SK-N-MC (cell line): ENCODE measurements at regions not wholly inside any gene's neighbourhood (a gene's known extent, or its start where the extent isn't known, plus 50 kb on each side); places are given as distances from the start of the nearest gene placed in this dataset.

ENCODE experiments used
- DNase-seq: peaks from one replicate; pipeline ENCODE4 v3.0.0-alpha.2; 2011; ENCODE audit warnings: low read depth, low spot score
- H3K27ac ChIP-seq: fragments of 200-600 bp; sonication (generic); 2 replicates; pipeline ENCODE4 v1.5.1; 2016; ENCODE audit warnings: mixed run types
- H3K36me3 ChIP-seq: fragments of 200-600 bp; sonication (generic); 2 replicates; pipeline ENCODE4 v1.6.1; 2017; ENCODE audit warnings: antibody characterized with exemption, low read length, mixed read lengths; ENCODE audit not compliant: insufficient read depth
- H3K4me3 ChIP-seq: fragments of 200-600 bp; sonication (generic); 2 replicates; pipeline ENCODE4 v1.5.1; 2016
- H3K9ac ChIP-seq: fragments of 200-600 bp; sonication (generic); 2 replicates; pipeline ENCODE4 v1.8.0; 2017; ENCODE audit warnings: mixed run types, mixed read lengths; ENCODE audit not compliant: insufficient read length
- H3K9me3 ChIP-seq: fragments of 200-600 bp; sonication (generic); 2 replicates; pipeline ENCODE4 v1.6.1; 2017; ENCODE audit warnings: low read depth, mild to moderate bottlenecking, antibody characterized with exemption, low read length, moderate library complexity, mixed read lengths
- EZH2 ChIP-seq: fragments of 200-600 bp; sonication (generic); IDR thresholded peaks from one replicate; pipeline ENCODE4 v1.6.1; 2017; ENCODE audit warnings: antibody characterized with exemption
- FOXP2 ChIP-seq: optimal IDR thresholded peaks from 2 replicates; pipeline ENCODE3; 2011; ENCODE audit warnings: mild to moderate bottlenecking, moderate library complexity; ENCODE audit not compliant: insufficient read depth; ENCODE audit errors: extremely low read length, control extremely low read depth
- POLR2AphosphoS5 ChIP-seq: IDR thresholded peaks from 2 replicates; pipeline ENCODE4 v1.6.1; 2012; ENCODE audit warnings: mild to moderate bottlenecking, low read depth, low read length, borderline replicate concordance

DNA sequence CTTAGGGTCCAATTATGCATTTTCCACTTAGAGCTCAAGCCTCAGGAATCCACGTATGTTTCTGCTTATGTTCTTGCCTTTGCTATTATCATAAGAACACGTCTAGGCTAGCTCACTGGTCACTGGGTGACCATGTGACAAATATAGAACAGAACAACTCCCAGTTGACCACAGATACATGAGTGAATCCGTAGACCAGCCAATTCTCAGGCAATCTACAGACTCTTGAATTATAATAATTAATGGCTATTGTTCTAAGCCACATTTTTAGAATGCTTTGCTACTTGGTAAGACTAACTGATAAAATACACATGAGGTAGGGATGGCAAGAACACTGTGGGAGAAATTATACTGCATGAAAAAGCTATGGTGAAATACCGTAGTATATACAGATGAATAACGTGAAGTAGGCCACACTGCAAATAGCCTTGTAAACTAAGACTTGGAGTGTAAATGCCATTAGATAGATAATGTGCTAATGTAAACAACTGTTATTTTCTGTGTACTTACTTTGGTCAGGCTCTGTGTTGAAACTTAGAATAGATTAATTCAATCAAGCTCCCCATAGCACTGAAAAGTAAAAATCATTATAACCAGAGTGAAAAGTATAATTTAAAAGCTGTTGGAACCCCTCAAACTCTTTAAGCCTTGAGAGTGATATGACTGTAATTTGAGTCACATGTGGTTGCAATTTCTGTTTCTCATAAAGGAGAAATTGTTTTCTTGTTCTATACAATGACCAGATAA, 366.2 kb upstream of the CCDC179 start:
- Histone ChIP-seq H3K9ac (no peak overlapping the region), H3K36me3 (no peaks in the 10 kb centered on the region), H3K27ac (no peak overlapping the region), H3K4me3 (no peak overlapping the region), H3K9me3 (no peaks in the 10 kb centered on the region)
- no peak for TF ChIP-seq POLR2AphosphoS5
- no peak for TF ChIP-seq EZH2
- no peak for TF ChIP-seq FOXP2
- DNase-seq = no peak

DNA sequence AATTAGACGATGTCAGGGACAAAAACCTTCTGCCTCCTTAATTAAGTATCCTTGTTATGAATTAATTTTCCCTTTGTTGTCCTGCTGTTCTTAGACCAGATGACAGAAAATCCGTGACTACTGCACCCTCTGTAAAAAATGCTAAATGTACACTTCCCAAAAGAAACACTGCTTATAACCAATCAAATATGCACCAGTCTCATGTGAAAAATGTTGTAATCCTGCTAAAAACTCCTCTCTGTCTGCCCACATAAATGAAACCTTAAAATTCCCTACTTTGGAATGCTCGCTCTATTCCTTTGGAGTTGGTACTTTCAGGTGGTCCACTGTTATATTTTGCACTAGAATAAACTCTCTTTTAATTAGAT, 366.8 kb upstream of the CCDC179 start:
- no peak overlapping the region for H3K4me3 ChIP-seq
- TF ChIP-seq POLR2AphosphoS5 (no peak), FOXP2 (no peak), EZH2 (no peak)
- no peak for DNase-seq

GRCh38 chr11:23232652-23233051, 372.4 kb upstream of the CCDC179 start:
- Histone ChIP-seq H3K9me3 (no peaks in the 10 kb centered on the region), H3K27ac (no peak overlapping the region), H3K9ac (no peak overlapping the region), H3K4me3 (no peak overlapping the region), H3K36me3 (no peaks in the 10 kb centered on the region)
- TF ChIP-seq FOXP2 (no peak), POLR2AphosphoS5 (no peak), EZH2 (no peak)
- DNase-seq = no peak

More for the DNA sequence above, 366.8 kb upstream of the CCDC179 start:
- H3K9me3 ChIP-seq = no peaks in the 10 kb centered on the region
- H3K9ac ChIP-seq = no peak overlapping the region
- H3K36me3 ChIP-seq = no peaks in the 10 kb centered on the region
- H3K27ac ChIP-seq = no peak overlapping the region

DNA sequence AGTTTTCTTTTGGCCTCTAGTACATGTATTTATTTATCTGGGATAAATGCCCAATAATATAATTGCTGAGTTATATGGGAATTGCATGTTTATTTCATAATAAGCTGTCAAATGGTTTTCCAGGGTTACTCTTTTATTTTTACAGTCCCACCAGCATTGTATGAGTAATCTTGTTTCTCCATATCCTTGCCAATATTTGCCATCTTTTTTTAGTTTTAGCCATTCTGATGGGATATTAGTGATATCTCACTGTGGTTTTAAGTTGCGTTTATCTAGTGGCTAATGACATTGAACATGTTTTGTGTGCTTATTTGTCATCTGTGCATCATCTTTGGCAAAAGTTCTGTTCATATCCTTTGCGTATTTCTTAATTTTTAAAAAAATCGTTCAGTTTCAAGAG, 372.8 kb upstream of the CCDC179 start:
- Histone ChIP-seq H3K4me3 (no peak overlapping the region), H3K27ac (no peak overlapping the region), H3K36me3 (no peaks in the 10 kb centered on the region), H3K9me3 (no peaks in the 10 kb centered on the region), H3K9ac (no peak overlapping the region)
- no peak for TF ChIP-seq POLR2AphosphoS5
- TF ChIP-seq FOXP2 = no peak
- TF ChIP-seq EZH2 = no peak
- no peak for DNase-seq

DNA sequence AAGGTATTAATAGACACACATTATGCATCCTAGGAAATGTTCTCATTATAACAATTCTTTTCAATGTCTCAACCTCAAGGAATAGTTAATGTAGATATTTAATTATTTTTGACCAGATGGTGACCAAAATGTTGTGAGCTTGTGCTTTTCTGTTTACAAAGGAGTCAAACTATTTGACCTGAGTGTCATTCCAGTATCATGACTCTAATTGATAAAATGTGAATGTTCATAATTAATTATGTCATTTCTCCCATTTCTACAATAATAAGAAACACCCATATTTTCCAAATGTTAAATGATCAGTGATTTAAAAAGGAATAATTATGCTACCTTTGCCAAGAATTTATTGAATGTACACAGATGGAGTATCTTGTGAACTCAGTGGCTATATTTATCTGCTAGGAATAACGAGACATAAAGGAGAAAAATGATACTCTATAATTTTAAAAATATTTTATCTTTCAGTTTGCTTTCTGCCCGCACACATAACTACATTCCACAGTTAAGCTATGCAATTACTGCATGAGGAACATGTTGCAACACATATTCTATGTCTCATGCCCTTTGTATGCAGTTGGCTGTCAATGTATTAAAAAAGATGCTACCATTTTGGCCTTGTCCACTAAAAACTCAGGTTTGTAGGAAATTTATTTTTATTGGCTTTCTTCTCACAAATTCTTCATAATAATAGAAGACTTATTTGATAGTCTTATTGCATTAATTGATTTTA, 376.7 kb upstream of the CCDC179 start:
- DNase-seq = no peak
- TF ChIP-seq FOXP2 (no peak), EZH2 (no peak), POLR2AphosphoS5 (no peak)
- no peak overlapping the region for H3K9ac ChIP-seq
- no peak overlapping the region for H3K4me3 ChIP-seq
- H3K27ac ChIP-seq = no peak overlapping the region
- no peaks in the 10 kb centered on the region for H3K9me3 ChIP-seq
- H3K36me3 ChIP-seq = no peaks in the 10 kb centered on the region

DNA sequence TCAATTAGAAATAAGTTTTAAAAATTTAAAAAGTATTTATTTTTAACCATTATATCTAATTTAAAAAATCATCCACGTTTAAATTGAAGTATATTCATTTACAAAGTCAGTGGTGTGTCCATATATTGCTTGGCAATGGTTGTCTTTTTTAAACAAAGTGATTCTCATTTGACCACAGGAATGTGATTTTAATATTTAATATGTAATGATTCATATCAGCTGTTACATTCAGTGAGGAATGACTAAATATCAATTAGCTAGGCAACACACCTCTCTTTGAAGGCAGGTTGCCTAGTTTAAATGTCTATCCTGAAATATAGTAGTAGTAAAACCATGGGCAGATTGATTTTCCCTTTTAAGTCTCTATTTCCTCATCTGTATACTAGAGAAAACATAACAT, 392.2 kb upstream of the CCDC179 start:
- H3K27ac ChIP-seq = no peak overlapping the region
- no peaks in the 10 kb centered on the region for H3K9me3 ChIP-seq
- no peak for TF ChIP-seq FOXP2
- no peak for TF ChIP-seq POLR2AphosphoS5
- no peak for TF ChIP-seq EZH2
- no peak for DNase-seq
- no peaks in the 10 kb centered on the region for H3K36me3 ChIP-seq
- no peak overlapping the region for H3K4me3 ChIP-seq
- H3K9ac ChIP-seq = no peak overlapping the region

DNA sequence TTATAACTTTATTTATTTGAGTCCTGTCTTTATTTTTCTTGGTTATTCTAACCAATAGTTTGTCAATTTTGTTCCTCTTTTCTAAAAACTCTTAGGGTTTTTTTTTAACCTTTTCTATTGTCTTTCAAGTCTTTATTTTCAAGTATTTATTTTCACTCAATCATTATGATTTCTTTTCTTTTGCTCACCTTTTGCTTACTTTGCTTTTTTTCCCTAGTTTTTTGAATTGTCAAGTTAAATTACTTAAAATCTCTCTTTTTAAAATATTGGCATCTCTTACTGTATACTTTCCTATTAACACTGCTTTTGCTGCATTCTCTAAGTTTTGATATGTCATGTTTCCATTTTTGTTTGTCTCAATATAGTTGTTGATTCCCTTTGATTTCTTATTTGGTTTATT, 396.8 kb upstream of the CCDC179 start:
- no peak for DNase-seq
- TF ChIP-seq POLR2AphosphoS5 (no peak), FOXP2 (no peak), EZH2 (no peak)
- H3K9me3 ChIP-seq = no peaks in the 10 kb centered on the region
- no peak overlapping the region for H3K27ac ChIP-seq
- no peak overlapping the region for H3K4me3 ChIP-seq
- no peak overlapping the region for H3K9ac ChIP-seq
- no peaks in the 10 kb centered on the region for H3K36me3 ChIP-seq

DNA sequence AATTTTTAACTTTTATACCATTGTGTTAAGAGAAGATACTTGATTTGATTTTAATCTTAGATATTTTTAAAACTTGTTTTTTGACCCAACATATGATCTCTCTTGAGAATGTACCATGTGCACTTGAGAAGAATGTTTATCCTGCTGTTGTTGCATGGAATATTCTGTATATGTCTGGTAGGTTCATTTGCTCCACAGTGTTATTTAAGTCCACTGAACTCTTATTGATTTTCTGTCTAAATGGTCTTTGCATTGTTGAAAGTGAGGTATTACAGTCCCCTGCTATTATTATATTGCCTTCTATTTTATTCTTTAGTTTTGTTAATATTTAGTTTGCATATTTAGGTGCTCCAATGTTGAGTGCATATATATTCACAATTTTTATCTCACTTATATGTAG, 397.3 kb upstream of the CCDC179 start:
- H3K4me3 ChIP-seq = no peak overlapping the region

More for the DNA sequence above, 397.3 kb upstream of the CCDC179 start:
- Histone ChIP-seq H3K27ac (no peak overlapping the region), H3K36me3 (no peaks in the 10 kb centered on the region), H3K9me3 (no peaks in the 10 kb centered on the region), H3K9ac (no peak overlapping the region)
- no peak for DNase-seq
- TF ChIP-seq POLR2AphosphoS5 (no peak), FOXP2 (no peak), EZH2 (no peak)
